GM12878 (cell line): ENCODE measurements at regions not wholly inside any gene's neighbourhood (a gene's known extent, or its start where the extent isn't known, plus 50 kb on each side); places are given as distances from the start of the nearest gene placed in this dataset.

Experiments used
- ATAC-seq: fragments of 200-7000 bp; cut with Tn5 transposase; 3 replicates; pipeline ENCODE4 v1.9.1; 2020; ENCODE audit warnings: mild to moderate bottlenecking, moderate library complexity
- BruUV-seq: library from RNA; stranded (reverse); fragments of 400-500 nt; replicated peaks from 2 replicates; lab custom pipeline; 2021; lab: Mats Ljungman, UMichigan
- CTCF ChIA-PET: fragments of 300-600 bp; sonication (Branson Sonifier 250); formaldehyde crosslinking; extraction: SDS; loops from one replicate; lab custom pipeline; 2021; ENCODE audit warnings: inconsistent platforms; lab: Yijun Ruan, JAX
- POLR2A ChIA-PET: fragments of 350-600 bp; formaldehyde crosslinking; extraction: SDS; loops from one replicate; lab custom pipeline; 2021; ENCODE audit warnings: inconsistent platforms; lab: Charles Lee
- RAD21 ChIA-PET: fragments of 300-600 bp; sonication (Branson Sonifier 250); formaldehyde crosslinking; loops from one replicate; lab custom pipeline; 2023; ENCODE audit warnings: antibody characterized with exemption; ENCODE audit not compliant: unreplicated experiment; lab: Charles Lee
- SMC1A ChIA-PET: fragments of 300-600 bp; sonication (Branson Sonifier 250); formaldehyde crosslinking; loops from one replicate; lab custom pipeline; 2023; ENCODE audit not compliant: unreplicated experiment, uncharacterized antibody; lab: Charles Lee
- DNase-seq: peaks from one replicate; pipeline ENCODE4 v3.0.0-alpha.2; 2011; ENCODE audit warnings: low read depth, low spot score
- FAIRE-seq: peaks from 3 replicates; lab custom pipeline; 2011; peaks lifted over from hg19 to GRCh38; lab: Jason Lieb, UNC
- H2AFZ ChIP-seq: 2 replicates; pipeline ENCODE4 v1.6.0; 2011; ENCODE audit warnings: low read depth, low read length, control low read depth; ENCODE audit not compliant: control insufficient read depth
- H3K27ac ChIP-seq: 2 replicates; pipeline ENCODE4 v1.5.1; 2011; ENCODE audit warnings: control low read depth; ENCODE audit not compliant: control insufficient read depth, insufficient read depth
- H3K27me3 ChIP-seq, 2 experiments: replicated peaks in 1 of 2; 2 replicates each; pipeline versions ENCODE4 v1.6.0 to v1.6.1; 2011; ENCODE audit warnings: low read length in 1 of 2; ENCODE audit not compliant: control insufficient read depth in 2 of 2, insufficient read depth in 2 of 2
- H3K36me3 ChIP-seq, 2 experiments: 2 replicates each; pipeline ENCODE4 v1.5.1; 2011; ENCODE audit warnings: low read length in 1 of 2; ENCODE audit not compliant: control insufficient read depth in 2 of 2, insufficient read depth in 2 of 2
- H3K4me1 ChIP-seq: 2 replicates; pipeline ENCODE4 v1.6.1; 2011; ENCODE audit warnings: mild to moderate bottlenecking, low read length, moderate library complexity, mixed read lengths; ENCODE audit not compliant: control insufficient read depth, insufficient read depth
- H3K4me2 ChIP-seq: 2 replicates; pipeline ENCODE4 v1.6.0; 2011; ENCODE audit warnings: control low read depth; ENCODE audit not compliant: control insufficient read depth, insufficient read depth
- H3K4me3 ChIP-seq: fragments of 200-600 bp; sonication (generic); 2 replicates; pipeline ENCODE4 v1.5.1; 2016
- H3K79me2 ChIP-seq: 2 replicates; pipeline ENCODE4 v1.6.0; 2011; ENCODE audit warnings: low read length; ENCODE audit not compliant: control insufficient read depth, insufficient read depth
- H3K9ac ChIP-seq: 2 replicates; pipeline ENCODE4 v1.8.0; 2011; ENCODE audit warnings: low read length, control low read depth, mixed read lengths; ENCODE audit not compliant: control insufficient read depth, insufficient read depth
- H3K9me3 ChIP-seq: replicated peaks from 3 replicates; pipeline ENCODE4 v1.5.1; 2011; ENCODE audit warnings: mild to moderate bottlenecking, low read length; ENCODE audit not compliant: control insufficient read depth, insufficient read depth
- H4K20me1 ChIP-seq: 2 replicates; pipeline ENCODE4 v1.6.0; 2011; ENCODE audit not compliant: control insufficient read depth, insufficient read depth
- ATF7 ChIP-seq: fragments of 450-650 bp; IDR thresholded peaks from 2 replicates; pipeline ENCODE4 v1.6.1; 2016; ENCODE audit warnings: low read depth, mild to moderate bottlenecking
- BCLAF1 ChIP-seq: fragments of 450-650 bp; IDR thresholded peaks from 2 replicates; pipeline ENCODE4 v1.6.1; 2017; ENCODE audit warnings: antibody characterized with exemption, mild to moderate bottlenecking, moderate library complexity
- BRCA1 ChIP-seq: IDR thresholded peaks from 2 replicates; pipeline ENCODE4 v1.6.1; 2011; ENCODE audit warnings: low read depth, low read length, improper control_type of control experiment
- FOS ChIP-seq: IDR thresholded peaks from 3 replicates; pipeline ENCODE4 v1.6.1; 2011; ENCODE audit warnings: borderline replicate concordance; ENCODE audit not compliant: insufficient read length; ENCODE audit errors: extremely low read depth
- GABPA ChIP-seq: IDR thresholded peaks from 2 replicates; pipeline ENCODE4 v1.6.1; 2014; ENCODE audit warnings: antibody characterized with exemption, low read depth, mild to moderate bottlenecking, inconsistent platforms
- HDAC6 ChIP-seq: fragments of 200-600 bp; sonication (generic); IDR thresholded peaks from one replicate; pipeline ENCODE4 v1.8.0; 2017; ENCODE audit warnings: antibody characterized with exemption; ENCODE audit not compliant: unreplicated experiment
- IKZF1 ChIP-seq: fragments of 450-650 bp; conservative IDR thresholded peaks from 2 replicates; pipeline ENCODE4 v1.6.1; 2017; ENCODE audit warnings: antibody characterized with exemption, mild to moderate bottlenecking
- IKZF2 ChIP-seq, 2 experiments: fragments of 450-650 bp; IDR thresholded peaks; 2 replicates each; pipeline ENCODE4 v1.6.1; 2017; ENCODE audit warnings: mild to moderate bottlenecking in 2 of 2, moderate library complexity in 2 of 2
- KAT2A ChIP-seq: conservative IDR thresholded peaks from 2 replicates; pipeline ENCODE4 v1.6.1; 2011; ENCODE audit warnings: low read depth, low read length; ENCODE audit not compliant: control insufficient read depth
- MEF2A ChIP-seq: IDR thresholded peaks from 2 replicates; pipeline ENCODE4 v1.6.1; 2011; ENCODE audit warnings: low read depth, mild to moderate bottlenecking, low read length, moderate library complexity; ENCODE audit not compliant: insufficient read depth
- PAX5 ChIP-seq: IDR thresholded peaks from 2 replicates; pipeline ENCODE4 v1.6.1; 2011; ENCODE audit warnings: low read depth, low read length, borderline replicate concordance
- POLR2AphosphoS5 ChIP-seq: IDR thresholded peaks from 2 replicates; pipeline ENCODE4 v1.6.1; 2011; ENCODE audit warnings: mild to moderate bottlenecking, low read length, inconsistent platforms
- RELB ChIP-seq: fragments of 450-650 bp; IDR thresholded peaks from 2 replicates; pipeline ENCODE4 v1.6.1; 2017; ENCODE audit warnings: low read depth, mild to moderate bottlenecking, moderate library complexity
- TCF3 ChIP-seq: IDR thresholded peaks from 2 replicates; pipeline ENCODE4 v1.6.1; 2012; ENCODE audit warnings: low read depth, mild to moderate bottlenecking, low read length, borderline replicate concordance; ENCODE audit not compliant: insufficient read depth
- ZNF207 ChIP-seq: fragments of 450-650 bp; IDR thresholded peaks from 2 replicates; pipeline ENCODE4 v1.6.1; 2014; ENCODE audit warnings: antibody characterized with exemption, mild to moderate bottlenecking, borderline replicate concordance
- WGBS: methylation state at CpG from one replicate; pipeline ENCODE4 v1.1.6; 2016; ENCODE audit warnings: low lambda C conversion rate; ENCODE audit not compliant: insufficient replicate concordance, insufficient coverage; ENCODE audit errors: missing lambda C conversion rate; 5-methylcytosine and 5-hydroxymethylcytosine counted together
- in situ Hi-C: fragments of 300-500 bp; cut with MboI; formaldehyde crosslinking; loops from 9 replicates; pipeline ENCODE4 v1.14.3; 2018; ENCODE audit warnings: mixed read lengths
- intact Hi-C: fragments of 100-400 bp; cut with micrococcal nuclease; formaldehyde crosslinking; loops from one replicate; pipeline ENCODE4 v1.14.2; 2022; ENCODE audit not compliant: unreplicated experiment
- TF ChIP-seq, protein P1 (sequence below): IDR thresholded peaks from 2 replicates; pipeline ENCODE4 v1.6.1; 2011; ENCODE audit warnings: low read depth, mild to moderate bottlenecking, low read length, moderate library complexity, borderline replicate concordance; ENCODE audit errors: extremely low read depth
- TF ChIP-seq, protein P2 (sequence below): fragments of 150-350 bp; IDR thresholded peaks from 2 replicates; pipeline ENCODE4 v1.6.1; 2014; ENCODE audit warnings: mild to moderate bottlenecking, low read depth, low read length

- FAIRE-seq: no peak
- Histone ChIP-seq H3K36me3 (no peaks in the 10 kb centered on the region), H3K9ac (no peak overlapping the region), H3K9me3 (no peaks in the 10 kb centered on the region), H3K27me3 (no peaks in the 10 kb centered on the region), H3K4me3 (no peak overlapping the region), H3K27ac (no peak overlapping the region), H3K4me2 (no peak overlapping the region), H2AFZ (no peak overlapping the region), H3K4me1 (no peaks in the 10 kb centered on the region), H4K20me1 (no peaks in the 10 kb centered on the region), H3K79me2 (no peaks in the 10 kb centered on the region)
- WGBS: 75% methylated on average over 1 of the region's 1 CpG
- intact Hi-C loops (no loop called here), in situ Hi-C loops (no loop called here)
- ATAC-seq: no peak
- BruUV-seq: no TSS peak
- SMC1A ChIA-PET: interaction anchor here (0.6 kb wide), 1 partner anchor 44 kb away, joined by 3 read pairs; no protein-coding TSS in a partner anchor
- CTCF ChIA-PET: no interaction called here
- RAD21 ChIA-PET: no interaction called here
- no peak for DNase-seq
- POLR2A ChIA-PET: no interaction called here
- TF ChIP-seq HDAC6 (no peak), BCLAF1 (no peak), TCF3 (no peak), KAT2A (no peak), ZNF207 (no peak), BRCA1 (no peak), GABPA (no peak), IKZF2 (IDR thresholded peaks at IDR 0.05) (no peak), IKZF1 (no peak), POLR2AphosphoS5 (no peak), ATF7 (no peak), FOS (no peak), MEF2A (no peak), PAX5 (no peak), RELB (no peak)
- TF ChIP-seq, protein P1, sequence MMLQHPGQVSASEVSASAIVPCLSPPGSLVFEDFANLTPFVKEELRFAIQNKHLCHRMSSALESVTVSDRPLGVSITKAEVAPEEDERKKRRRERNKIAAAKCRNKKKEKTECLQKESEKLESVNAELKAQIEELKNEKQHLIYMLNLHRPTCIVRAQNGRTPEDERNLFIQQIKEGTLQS: no peak
- TF ChIP-seq, protein P2, sequence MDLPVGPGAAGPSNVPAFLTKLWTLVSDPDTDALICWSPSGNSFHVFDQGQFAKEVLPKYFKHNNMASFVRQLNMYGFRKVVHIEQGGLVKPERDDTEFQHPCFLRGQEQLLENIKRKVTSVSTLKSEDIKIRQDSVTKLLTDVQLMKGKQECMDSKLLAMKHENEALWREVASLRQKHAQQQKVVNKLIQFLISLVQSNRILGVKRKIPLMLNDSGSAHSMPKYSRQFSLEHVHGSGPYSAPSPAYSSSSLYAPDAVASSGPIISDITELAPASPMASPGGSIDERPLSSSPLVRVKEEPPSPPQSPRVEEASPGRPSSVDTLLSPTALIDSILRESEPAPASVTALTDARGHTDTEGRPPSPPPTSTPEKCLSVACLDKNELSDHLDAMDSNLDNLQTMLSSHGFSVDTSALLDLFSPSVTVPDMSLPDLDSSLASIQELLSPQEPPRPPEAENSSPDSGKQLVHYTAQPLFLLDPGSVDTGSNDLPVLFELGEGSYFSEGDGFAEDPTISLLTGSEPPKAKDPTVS: no peak
Measured at GRCh38 chr5:12114075-12114474, 209.8 kb upstream of the CTNND2 start.
